ENCODE measurements at regions not wholly inside any gene's neighbourhood (a gene's known extent, or its start where the extent isn't known, plus 50 kb on each side); places are given as distances from the start of the nearest gene placed in this dataset.
"Not testable (repeated sequence)": the region's sequence is repeated elsewhere in the genome, so short reads cannot be mapped to it uniquely, and the experiment has no call there.

- H3K36me3 Mint-ChIP-seq = no peaks in the 10 kb centered on the region
- no peak overlapping the region for H3K4me3 Mint-ChIP-seq
- no peaks in the 10 kb centered on the region for H3K4me1 Mint-ChIP-seq (ENCODE audit: low read depth)
- no peaks in the 10 kb centered on the region for H3K27me3 Mint-ChIP-seq
- H3K27ac Mint-ChIP-seq = no peak overlapping the region
- peaks cover 11% of the 10 kb centered on the region for H3K9me3 Mint-ChIP-seq (ENCODE audit: low read depth)
Measured at GRCh38 chr13:65293530-65294198, 1936.5 kb downstream of the PCDH9 start.

GRCh38 chr13:65292488-65292901, 1937.6 kb downstream of the PCDH9 start:
- no peaks in the 10 kb centered on the region for H3K4me1 Mint-ChIP-seq (ENCODE audit: low read depth)

GRCh38 chr13:65287405-65287804, 1942.7 kb downstream of the PCDH9 start:
- Mint-ChIP-seq H3K4me3 (no peak overlapping the region), H3K27me3 (no peaks in the 10 kb centered on the region), H3K9me3 (ENCODE audit: low read depth) (peaks cover 26% of the 10 kb centered on the region), H3K4me1 (ENCODE audit: low read depth) (no peaks in the 10 kb centered on the region), H3K36me3 (no peaks in the 10 kb centered on the region), H3K27ac (no peak overlapping the region)

More at GRCh38 chr13:65292488-65292901, 1937.6 kb downstream of the PCDH9 start:
- H3K27ac Mint-ChIP-seq = no peak overlapping the region
- no peaks in the 10 kb centered on the region for H3K36me3 Mint-ChIP-seq
- no peak overlapping the region for H3K4me3 Mint-ChIP-seq
- H3K9me3 Mint-ChIP-seq (ENCODE audit: low read depth) = peaks cover 10% of the 10 kb centered on the region
- no peaks in the 10 kb centered on the region for H3K27me3 Mint-ChIP-seq

GRCh38 chr13:65275838-65276630, 1954.1 kb downstream of the PCDH9 start:
- H3K4me1 Mint-ChIP-seq (ENCODE audit: low read depth) = no peaks in the 10 kb centered on the region
- no peak overlapping the region for H3K27ac Mint-ChIP-seq
- no peak overlapping the region for H3K4me3 Mint-ChIP-seq
- H3K9me3 Mint-ChIP-seq (ENCODE audit: low read depth) = peaks cover 13% of the 10 kb centered on the region
- no peaks in the 10 kb centered on the region for H3K27me3 Mint-ChIP-seq
- no peaks in the 10 kb centered on the region for H3K36me3 Mint-ChIP-seq

GRCh38 chr13:65275108-65275507, 1955.0 kb downstream of the PCDH9 start:
- no peak overlapping the region for H3K4me3 Mint-ChIP-seq
- H3K27me3 Mint-ChIP-seq = no peaks in the 10 kb centered on the region
- no peak overlapping the region for H3K27ac Mint-ChIP-seq
- H3K9me3 Mint-ChIP-seq (ENCODE audit: low read depth) = peaks cover 13% of the 10 kb centered on the region
- no peaks in the 10 kb centered on the region for H3K4me1 Mint-ChIP-seq (ENCODE audit: low read depth)
- H3K36me3 Mint-ChIP-seq = no peaks in the 10 kb centered on the region

- not testable (repeated sequence) for H3K27ac Mint-ChIP-seq; H3K27me3 Mint-ChIP-seq; H3K4me1 Mint-ChIP-seq (ENCODE audit: low read depth); H3K36me3 Mint-ChIP-seq; H3K4me3 Mint-ChIP-seq
- peaks cover 10% of the 10 kb centered on the region for H3K9me3 Mint-ChIP-seq (ENCODE audit: low read depth)
Measured at GRCh38 chr13:65273811-65274420, 1956.2 kb downstream of the PCDH9 start.

- Mint-ChIP-seq H3K27me3 (no peaks in the 10 kb centered on the region), H3K36me3 (no peaks in the 10 kb centered on the region), H3K9me3 (ENCODE audit: low read depth) (peaks cover 8% of the 10 kb centered on the region), H3K4me1 (ENCODE audit: low read depth) (no peaks in the 10 kb centered on the region), H3K27ac (no peak overlapping the region), H3K4me3 (no peak overlapping the region)
Measured at GRCh38 chr13:65268009-65268408, 1962.1 kb downstream of the PCDH9 start.

- H3K27ac Mint-ChIP-seq = no peak overlapping the region
- no peaks in the 10 kb centered on the region for H3K27me3 Mint-ChIP-seq
- H3K4me3 Mint-ChIP-seq = no peak overlapping the region
- H3K36me3 Mint-ChIP-seq = no peaks in the 10 kb centered on the region
- peaks cover 8% of the 10 kb centered on the region for H3K9me3 Mint-ChIP-seq (ENCODE audit: low read depth)
- no peaks in the 10 kb centered on the region for H3K4me1 Mint-ChIP-seq (ENCODE audit: low read depth)
Measured at GRCh38 chr13:65265988-65266387, 1964.1 kb downstream of the PCDH9 start.

GRCh38 chr13:65264066-65264465, 1966.1 kb downstream of the PCDH9 start:
- H3K9me3 Mint-ChIP-seq (ENCODE audit: low read depth) = peaks cover 8% of the 10 kb centered on the region
- no peaks in the 10 kb centered on the region for H3K4me1 Mint-ChIP-seq (ENCODE audit: low read depth)
- no peaks in the 10 kb centered on the region for H3K27me3 Mint-ChIP-seq
- no peak overlapping the region for H3K4me3 Mint-ChIP-seq
- no peaks in the 10 kb centered on the region for H3K36me3 Mint-ChIP-seq
- no peak overlapping the region for H3K27ac Mint-ChIP-seq

GRCh38 chr13:65260946-65261891, 1968.9 kb downstream of the PCDH9 start:
- Mint-ChIP-seq H3K9me3 (ENCODE audit: low read depth) (peaks cover 8% of the 10 kb centered on the region), H3K4me3 (no peak overlapping the region), H3K27me3 (no peaks in the 10 kb centered on the region), H3K36me3 (no peaks in the 10 kb centered on the region), H3K27ac (no peak overlapping the region), H3K4me1 (ENCODE audit: low read depth) (no peaks in the 10 kb centered on the region)

GRCh38 chr13:65240773-65241172, 1989.4 kb downstream of the PCDH9 start:
- Mint-ChIP-seq H3K4me1 (ENCODE audit: low read depth) (no peaks in the 10 kb centered on the region), H3K36me3 (no peaks in the 10 kb centered on the region), H3K9me3 (ENCODE audit: low read depth) (peaks cover 31% of the 10 kb centered on the region), H3K27ac (no peak overlapping the region), H3K27me3 (no peaks in the 10 kb centered on the region), H3K4me3 (no peak overlapping the region)

- Mint-ChIP-seq H3K4me1 (ENCODE audit: low read depth) (no peaks in the 10 kb centered on the region), H3K4me3 (no peak overlapping the region), H3K27me3 (no peaks in the 10 kb centered on the region), H3K36me3 (no peaks in the 10 kb centered on the region), H3K27ac (no peak overlapping the region), H3K9me3 (ENCODE audit: low read depth) (peaks cover 28% of the 10 kb centered on the region)
Measured at GRCh38 chr13:65236841-65237418, 1993.2 kb downstream of the PCDH9 start.

- Mint-ChIP-seq H3K4me3 (no peak overlapping the region), H3K9me3 (ENCODE audit: low read depth) (no peaks in the 10 kb centered on the region), H3K27me3 (no peaks in the 10 kb centered on the region), H3K27ac (no peak overlapping the region), H3K4me1 (ENCODE audit: low read depth) (no peaks in the 10 kb centered on the region), H3K36me3 (no peaks in the 10 kb centered on the region)
Measured at GRCh38 chr13:65217471-65217995, 2012.6 kb downstream of the PCDH9 start.

- H3K27me3 Mint-ChIP-seq; H3K4me3 Mint-ChIP-seq; H3K36me3 Mint-ChIP-seq; H3K27ac Mint-ChIP-seq; H3K4me1 Mint-ChIP-seq (ENCODE audit: low read depth): not testable (repeated sequence)
- peaks cover 15% of the 10 kb centered on the region for H3K9me3 Mint-ChIP-seq (ENCODE audit: low read depth)
Measured at GRCh38 chr13:65202845-65203244, 2027.3 kb downstream of the PCDH9 start.
